ENCODE measurements at regions not wholly inside any gene's neighbourhood (a gene's known extent, or its start where the extent isn't known, plus 50 kb on each side); places are given as distances from the start of the nearest gene placed in this dataset.
"Not testable (repeated sequence)": the region's sequence is repeated elsewhere in the genome, so short reads cannot be mapped to it uniquely, and the experiment has no call there.

DNA sequence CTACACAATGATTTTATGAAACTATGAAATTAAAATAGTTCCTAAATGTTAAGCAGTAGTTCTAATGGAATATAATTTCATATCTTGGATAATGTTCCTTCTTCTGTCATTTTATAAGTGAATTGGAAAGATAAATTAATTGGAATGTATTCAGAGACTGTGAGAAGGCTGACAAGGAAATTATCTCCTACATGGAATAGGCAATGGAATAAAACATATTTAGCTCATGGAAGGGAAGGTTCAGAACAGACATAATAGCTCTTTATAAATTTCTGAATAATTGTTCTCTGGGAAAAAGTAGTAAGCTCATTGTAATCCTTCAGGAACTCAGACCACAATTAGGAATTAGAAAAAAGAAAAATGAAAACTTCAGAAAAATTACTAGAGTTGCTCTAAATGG, 1172.3 kb upstream of the SORCS1 start:
- no peak for DNase-seq (ENCODE audit: low spot score)

DNA sequence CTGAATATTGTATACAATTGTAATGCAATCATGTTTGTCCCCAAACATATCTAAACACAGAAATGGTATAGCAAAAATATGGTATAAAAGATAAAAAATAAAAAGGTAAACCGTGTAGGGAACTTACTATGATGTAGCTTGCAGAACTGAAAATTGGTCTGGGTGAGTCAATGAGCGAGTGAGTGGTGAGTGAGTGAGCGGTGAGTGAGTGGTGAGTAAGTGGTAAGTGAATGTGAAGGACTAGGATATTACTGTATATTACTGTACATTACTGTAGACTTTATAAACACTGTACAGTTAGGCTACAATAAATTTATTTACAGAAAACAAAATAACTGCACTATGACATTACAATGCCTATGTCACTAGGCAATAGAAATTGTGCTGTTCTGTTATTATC, 1163.2 kb upstream of the SORCS1 start:
- no peak for DNase-seq (ENCODE audit: low spot score)

DNA sequence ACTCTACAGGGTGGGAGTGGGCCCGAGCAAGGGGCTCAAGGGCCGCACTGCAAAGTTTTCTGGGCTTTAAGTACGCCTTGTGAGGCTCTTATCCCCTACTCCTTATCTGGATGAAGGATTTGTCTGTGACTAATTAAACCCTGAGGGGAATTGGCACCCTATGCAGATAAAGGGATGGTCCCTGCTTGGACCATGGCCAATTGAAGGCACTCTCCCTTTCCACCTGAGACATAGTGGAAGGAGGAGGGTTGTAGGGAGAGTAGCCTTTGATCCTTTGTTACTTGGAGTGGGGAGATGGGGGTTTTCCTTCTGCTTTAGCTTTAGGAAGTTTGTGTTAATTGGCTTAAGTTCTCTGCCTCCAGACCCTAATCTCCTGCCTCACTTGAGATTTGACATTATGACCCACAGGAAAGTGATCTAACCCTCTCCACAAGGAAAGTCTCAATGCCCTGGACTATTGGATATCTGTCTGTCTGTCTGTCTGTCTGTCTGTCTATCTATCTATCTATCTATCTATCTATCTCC, 1158.8 kb upstream of the SORCS1 start:
- DNase-seq (ENCODE audit: low spot score) = no peak

DNA sequence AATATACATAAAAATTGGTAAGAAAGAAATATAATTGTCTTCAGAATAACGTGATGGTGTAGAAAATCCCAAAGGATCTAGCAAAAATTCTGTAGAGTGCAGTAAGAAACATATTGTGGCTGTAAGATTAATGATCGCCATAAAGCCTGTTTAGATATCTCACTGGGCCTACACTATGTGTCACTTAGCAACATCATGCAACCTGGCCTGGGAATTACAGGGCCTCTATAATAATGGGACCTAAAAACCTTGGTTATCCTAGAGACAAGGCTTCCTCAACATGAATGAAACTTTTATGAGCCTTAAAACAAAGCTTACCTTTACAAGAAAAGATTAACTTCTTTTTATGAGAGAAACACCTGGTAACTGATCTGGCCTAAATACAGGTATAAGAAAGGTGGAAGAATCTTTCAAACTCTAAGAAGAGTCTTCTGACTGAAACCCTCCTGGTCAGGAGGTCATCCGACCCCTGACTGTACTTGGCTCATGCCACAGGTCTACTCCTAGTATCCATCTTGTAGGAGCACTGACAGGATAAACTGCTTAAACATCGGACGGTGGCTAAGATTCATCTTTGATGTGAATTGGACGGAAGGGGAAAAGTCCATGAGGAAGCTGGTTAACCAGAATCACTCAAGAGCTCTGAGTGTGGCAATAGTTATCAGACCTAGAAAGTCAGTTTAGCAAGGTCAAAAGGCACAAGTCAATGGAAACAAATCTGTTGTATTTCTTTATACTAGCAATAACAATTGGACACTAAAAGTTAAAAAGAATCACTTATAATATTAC, 1155.1 kb upstream of the SORCS1 start:
- DNase-seq (ENCODE audit: low spot score) = no peak

DNA sequence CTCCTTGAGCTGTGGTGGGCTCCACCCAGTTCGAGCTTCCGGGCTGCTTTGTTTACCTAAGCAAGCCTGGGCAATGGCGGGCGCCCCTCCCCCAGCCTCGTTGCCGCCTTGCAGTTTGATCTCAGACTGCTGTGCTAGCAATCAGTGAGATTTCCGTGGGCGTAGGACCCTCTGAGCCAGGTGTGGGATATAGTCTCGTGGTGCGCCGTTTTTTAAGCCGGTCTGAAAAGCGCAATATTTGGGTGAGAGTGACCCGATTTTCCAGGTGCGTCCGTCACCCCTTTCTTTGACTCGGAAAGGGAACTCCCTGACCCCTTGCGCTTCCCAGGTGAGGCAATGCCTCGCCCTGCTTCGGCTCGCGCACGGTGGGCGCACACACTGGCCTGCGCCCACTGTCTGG, 1151.1 kb upstream of the SORCS1 start:
- not testable (repeated sequence) for DNase-seq (ENCODE audit: low spot score)

DNA sequence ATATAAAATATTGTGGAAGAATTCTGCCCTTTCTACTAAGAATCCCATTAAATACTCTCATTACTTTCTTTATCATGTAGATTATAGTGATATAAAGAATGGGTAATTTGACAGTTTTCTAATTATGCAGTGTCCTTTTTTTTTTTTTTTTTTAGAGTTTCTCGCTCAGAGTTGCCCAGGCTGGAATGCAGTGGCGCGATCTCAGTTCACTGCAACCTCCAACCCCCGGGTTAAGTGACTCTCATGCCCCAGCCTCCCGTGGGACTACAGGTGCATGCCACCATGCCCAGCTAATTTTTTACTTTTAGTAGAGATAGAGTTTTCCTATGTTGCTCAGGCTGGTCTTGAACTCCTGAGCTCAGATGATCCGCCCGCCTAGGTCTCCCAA, 1143.4 kb upstream of the SORCS1 start:
- DNase-seq (ENCODE audit: low spot score) = no peak

DNA sequence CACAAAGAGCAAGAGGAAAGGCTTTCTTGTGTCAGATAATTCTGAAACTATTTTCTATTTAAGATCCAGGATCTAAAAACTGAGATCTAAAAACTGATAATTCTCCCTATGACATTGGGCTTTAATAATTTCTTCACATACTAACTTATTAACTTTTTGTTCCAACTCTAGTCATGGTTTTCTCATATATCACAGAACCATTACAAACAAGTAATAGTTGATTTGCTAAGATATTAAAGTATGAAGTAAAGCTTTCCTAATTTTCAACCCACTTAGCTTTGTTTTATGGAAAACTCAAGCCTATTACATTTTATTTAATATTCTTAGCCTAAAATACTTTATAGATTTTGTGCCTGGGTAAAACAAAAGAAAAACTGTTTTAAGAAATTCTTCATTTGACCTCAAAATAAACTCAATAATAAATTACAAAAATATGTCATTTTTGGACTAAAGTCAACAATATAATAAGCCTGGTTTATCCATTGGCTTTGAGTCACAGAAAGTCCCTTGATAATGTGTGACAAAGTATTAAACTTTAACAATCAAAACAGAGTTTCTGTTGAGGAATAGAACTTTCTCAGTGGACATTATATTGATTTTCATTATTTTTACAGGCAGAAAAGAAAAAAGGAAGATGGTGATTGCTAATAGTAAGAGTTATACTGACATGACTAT, 1142.9 kb upstream of the SORCS1 start:
- no peak for DNase-seq (ENCODE audit: low spot score)

DNA sequence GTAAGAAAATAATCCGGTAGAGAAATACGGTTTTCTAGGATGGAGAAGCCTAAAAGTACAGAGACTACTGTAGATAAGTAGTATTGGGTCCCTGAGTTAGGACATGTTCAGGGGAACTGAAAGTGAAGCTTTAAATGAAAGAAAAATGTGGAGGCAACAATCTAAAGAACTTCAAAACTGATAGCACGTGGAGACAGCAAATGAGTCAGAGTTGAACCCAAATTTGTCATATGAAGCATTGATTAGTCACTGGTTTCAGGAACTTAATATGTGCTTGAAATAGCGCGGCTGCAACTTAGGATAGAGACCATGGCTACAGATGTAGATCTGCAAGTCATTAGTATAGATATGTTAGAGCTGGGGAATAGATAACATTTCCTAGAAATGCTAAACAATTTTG, 1138.6 kb upstream of the SORCS1 start:
- no peak for DNase-seq (ENCODE audit: low spot score)

DNA sequence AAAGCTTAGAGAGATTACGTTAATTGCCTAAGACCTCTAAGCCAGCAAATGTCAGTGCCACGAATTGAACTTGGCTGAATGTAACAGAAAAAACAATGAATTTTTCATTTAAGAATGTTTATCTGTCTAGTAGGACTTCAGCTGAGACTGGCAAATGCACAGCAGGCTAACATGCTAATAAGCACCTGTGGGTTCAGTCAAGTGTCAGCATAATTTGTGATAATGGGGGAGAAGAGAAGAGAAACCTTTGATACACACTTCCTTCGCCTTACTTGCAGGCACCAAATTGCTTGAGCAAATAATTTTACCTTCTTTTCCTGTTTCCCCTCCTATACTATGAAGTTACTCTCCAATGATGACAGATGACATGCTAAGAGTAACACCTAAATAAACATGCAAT, 1136.5 kb upstream of the SORCS1 start:
- no peak for DNase-seq (ENCODE audit: low spot score)

DNA sequence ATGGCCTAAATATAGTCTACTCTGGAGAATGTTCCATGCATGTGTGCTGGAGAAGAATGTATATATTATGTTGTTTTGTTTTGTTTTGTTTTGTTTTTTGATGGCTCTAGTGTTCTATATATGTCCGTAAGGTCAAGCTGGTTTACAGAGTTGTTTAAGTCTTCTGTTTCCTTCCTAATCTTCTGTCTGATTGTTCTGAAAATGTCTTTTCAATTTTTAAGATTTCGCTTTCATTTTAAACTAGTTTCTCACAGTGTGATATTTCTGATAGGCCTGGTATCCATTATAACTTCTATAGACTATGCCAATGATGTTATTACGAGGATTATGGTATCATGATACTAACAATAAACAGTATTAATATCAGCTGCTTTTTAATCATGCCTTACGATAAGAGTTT, 1126.3 kb upstream of the SORCS1 start:
- no peak for DNase-seq (ENCODE audit: low spot score)

DNA sequence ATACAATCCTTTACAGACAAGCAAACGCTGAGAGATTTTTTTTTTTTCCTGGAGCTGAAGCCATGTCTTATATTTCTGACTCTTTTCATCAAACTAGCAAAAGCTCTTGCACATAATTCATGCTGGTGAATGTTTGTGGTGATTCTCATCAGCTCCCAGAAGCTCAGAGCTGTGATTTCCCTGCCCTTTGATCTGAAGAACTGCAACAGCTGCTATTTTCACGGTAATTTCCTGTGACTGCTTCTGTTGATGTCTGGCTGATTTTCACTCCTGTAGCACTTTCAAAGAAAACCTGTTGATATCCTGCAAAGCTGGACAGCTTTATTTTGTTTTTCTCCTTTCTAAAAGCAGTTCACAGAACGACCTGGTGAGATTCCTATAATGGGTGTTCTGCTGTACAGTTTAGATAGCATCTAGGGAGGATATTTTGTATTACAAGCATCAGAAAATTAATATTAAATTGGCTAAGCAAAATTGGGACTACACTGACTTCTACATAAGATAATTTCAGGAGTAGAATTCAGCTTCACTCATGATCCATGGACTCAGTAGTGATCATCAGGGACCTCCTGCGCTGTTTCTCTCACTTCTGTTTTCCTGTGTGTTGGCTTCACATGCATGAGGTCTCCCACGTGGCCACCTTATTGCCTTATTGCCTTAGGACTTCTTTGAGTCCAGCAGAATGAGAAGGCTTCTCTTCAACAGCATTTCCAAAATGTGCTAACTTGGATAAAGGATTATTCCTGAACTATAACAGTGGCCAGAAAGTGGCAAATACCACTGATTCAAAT, 1111.6 kb upstream of the SORCS1 start:
- DNase-seq (ENCODE audit: low spot score) = no peak

DNA sequence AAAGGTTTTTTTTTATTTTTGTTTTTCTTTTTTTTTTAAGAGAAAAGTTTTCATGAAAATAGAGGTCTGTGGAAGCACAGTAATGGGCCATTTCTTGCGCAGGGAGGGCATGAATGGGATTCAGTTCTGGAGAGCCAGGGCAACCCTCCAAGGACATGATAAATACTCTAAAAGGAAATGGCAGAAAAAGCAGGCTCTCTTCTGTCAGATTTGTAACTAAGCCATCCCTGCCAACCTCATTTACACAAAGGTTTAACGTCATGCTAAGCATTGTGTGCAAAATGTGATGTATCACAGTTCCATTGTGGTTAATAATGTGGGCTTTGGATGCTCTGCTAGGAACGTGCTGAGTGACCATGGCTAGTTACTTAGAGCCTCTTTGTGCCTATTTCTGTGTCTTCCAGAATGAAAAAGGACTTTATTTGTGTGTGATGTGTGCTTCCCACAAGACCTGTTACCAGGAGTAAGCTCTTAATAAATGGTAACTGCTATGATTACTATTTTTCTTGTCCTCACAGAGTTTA, 1095.9 kb upstream of the SORCS1 start:
- DNase-seq (ENCODE audit: low spot score) = no peak

DNA sequence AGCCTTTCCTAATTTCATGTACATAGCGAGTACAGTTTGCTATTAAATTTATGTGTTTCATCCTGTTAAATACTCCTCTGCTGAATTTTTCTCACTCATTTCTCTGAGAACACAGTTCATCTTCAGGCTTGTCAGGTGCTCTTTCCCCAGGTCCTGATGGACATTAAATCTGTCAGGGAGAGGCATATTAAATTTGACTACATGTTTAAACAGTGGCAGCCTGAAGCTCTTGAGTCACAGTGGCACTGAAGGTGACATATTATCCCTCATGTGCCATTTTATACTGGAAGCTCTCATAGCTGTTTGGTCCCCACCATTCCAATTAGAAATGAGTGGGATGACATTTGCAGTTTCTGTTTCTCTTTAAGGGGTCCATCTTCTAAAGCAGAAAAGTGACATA, 1089.6 kb upstream of the SORCS1 start:
- DNase-seq (ENCODE audit: low spot score) = no peak

DNA sequence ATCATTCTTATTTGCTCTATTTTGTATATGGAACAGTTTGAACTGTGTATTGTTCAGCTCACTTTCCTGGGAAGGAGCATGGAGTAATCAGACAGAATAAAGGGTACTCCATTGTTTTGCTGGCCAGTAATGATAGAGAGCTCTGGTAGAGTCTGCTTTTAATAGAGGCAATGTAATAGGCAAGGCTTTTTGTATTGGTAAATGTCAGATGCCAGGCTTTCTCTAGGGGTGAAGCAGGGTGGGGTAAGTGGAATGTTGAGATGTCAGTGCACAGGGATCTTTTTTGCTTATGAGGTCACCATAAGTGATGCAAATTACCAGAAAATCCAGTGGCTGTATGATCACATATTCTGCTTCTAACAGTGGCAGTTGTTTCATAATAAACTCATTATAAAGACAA, 1088.3 kb upstream of the SORCS1 start:
- DNase-seq (ENCODE audit: low spot score) = no peak

DNA sequence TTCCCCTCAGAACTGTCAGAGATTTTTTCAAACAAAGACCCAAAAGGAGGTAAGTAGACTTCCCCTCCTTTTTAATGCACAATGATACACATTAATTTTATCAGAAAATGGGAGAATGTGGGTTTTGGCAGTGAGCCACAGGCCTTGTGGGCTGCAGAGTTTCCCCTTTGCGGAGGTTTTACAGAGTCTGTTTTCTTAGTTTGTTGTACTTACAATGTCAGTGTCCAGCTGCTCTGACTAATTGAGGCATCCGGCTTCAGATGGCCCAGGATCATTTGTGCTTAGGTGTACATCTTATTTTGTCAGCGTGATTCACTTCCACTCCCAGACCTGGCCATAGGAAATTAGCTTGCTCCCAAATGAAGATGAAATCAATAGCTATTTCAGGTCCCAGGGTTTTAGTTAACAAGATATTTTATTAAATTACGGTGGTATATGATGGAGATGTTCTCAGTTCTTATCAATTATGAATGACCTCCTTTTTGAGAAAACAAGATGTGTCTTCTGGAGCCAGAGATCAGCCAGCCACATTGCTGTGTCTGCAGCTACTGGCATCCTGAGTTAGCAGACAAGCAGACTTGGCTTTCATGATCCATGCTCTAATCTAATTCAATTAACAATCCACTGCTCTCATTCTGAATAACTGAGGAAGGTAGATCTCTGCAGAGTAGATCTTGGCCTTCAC, 1086.6 kb upstream of the SORCS1 start:
- DNase-seq (ENCODE audit: low spot score) = no peak

DNA sequence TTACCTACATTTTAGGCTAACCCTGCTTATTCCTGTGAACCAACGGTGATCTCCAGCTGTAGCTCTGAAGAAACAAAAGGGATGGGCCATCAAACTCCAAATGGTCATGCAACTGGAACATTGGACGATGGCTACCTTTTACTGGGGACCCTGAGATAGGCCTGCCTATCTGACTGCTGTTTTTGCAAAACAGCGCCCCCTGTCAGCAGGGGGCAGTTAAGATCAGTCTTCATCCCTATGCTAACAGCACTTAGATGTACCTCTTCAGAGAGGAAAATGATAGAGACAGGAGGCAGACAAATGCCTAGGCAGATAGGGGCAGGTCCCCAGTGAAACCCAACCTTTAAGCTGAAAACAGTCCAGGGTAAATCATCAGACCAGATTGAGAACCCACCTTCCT, 1085.4 kb upstream of the SORCS1 start:
- DNase-seq (ENCODE audit: low spot score) = no peak

DNA sequence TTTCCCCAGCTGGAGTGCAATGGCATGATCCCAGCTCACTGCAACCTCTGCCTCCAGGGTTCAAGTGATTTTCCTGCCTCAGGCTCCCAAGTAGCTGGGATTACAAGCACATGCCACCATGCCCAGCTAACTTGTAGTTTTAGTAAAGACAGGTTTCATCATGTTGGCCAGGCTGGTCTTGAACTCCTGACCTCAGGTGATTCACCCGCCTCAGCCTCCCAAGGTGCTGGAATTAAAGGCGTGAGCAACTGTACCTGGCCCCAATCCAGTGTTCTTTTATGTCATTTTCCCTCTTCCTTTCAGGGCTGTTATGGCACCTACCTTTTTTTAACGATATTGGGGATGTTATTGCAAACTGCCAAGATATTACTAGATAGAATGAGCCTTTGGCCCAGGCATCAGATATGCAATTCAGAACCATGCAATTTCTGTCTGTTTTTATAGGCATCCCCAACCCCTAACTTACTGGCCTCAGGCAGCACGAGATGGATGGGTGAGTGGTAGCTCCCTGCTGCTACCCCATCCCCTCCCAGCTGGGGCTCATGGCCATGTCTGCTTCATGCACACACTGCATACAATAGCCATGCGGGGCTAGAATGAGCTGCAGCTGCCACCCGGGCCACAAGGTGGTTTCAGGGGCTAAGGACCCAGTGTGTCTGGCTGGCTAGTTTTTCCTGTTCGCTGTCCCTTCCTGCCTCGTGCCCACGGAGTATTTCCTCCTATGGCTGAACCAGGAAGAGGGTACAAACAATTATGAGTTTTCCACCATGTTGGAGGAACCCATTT, 1080.1 kb upstream of the SORCS1 start:
- DNase-seq (ENCODE audit: low spot score) = no peak

DNA sequence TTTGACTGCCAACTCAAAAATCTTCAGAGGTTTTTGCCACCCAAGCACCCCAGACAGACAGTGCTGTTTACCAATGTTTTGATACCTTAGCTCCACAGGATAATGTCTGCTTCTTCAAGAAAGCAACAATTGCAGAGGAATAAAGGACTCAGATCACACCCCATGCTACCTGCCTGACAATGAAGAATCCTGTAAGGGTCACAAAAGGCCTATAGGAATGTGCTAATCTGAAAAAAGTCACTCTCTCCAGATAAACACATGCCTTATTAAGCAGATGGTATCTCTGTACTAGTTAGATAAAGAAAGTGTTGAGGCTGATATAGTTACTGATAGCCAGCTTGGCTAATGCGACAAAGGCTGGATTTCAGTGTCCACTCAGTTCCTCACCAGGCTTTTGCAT, 1076.7 kb upstream of the SORCS1 start:
- no peak for DNase-seq (ENCODE audit: low spot score)

DNA sequence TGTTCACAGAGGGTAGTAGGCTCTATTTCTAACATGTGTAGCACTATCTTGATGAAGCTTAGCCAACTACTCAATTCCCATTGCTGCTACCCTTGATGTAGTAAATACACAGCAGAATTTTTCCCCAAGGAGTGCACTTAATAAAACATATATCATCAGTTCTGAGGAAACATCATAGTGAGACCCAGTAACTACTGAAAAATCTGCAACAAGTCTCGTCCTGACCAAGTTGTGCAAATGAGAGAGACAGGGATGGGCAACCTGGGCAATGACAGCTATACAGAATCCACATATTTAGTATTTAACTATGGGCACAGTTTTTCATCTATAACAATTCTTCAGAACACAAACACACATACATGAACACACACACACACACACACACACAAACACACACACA, 1073.8 kb upstream of the SORCS1 start:
- DNase-seq (ENCODE audit: low spot score) = no peak

DNA sequence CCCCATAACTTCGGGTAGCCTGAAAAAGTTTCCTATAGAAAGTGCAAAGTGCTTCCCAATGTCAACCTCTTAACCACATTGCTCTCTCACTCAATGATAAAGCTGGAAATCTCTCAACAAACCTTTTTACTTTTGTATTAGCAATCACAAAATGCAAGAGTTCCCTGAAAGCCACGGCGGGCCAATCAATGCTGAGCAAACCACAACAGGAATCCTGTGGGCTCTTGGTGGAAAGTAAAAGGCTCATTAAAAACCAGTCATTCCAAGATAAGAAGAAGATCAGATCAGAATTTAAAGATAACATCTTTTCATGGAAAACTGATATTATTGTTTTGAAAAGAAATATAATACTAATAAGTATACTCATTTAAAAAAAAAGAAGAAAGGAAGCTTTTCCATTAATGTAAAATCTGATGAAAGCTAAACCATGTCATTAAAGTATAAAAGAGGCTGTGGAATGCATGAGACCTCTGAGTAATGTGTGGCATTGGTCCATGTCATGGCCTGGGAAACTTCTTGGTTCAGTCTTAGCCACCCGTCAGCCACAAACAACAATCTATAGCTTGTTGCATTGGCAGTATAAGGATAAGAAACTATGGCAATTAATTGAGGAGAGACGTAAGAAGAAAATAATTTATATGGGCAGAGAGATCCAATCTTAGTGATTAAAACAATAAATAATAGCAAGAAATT, 1066.1 kb upstream of the SORCS1 start:
- no peak for DNase-seq (ENCODE audit: low spot score)

DNA sequence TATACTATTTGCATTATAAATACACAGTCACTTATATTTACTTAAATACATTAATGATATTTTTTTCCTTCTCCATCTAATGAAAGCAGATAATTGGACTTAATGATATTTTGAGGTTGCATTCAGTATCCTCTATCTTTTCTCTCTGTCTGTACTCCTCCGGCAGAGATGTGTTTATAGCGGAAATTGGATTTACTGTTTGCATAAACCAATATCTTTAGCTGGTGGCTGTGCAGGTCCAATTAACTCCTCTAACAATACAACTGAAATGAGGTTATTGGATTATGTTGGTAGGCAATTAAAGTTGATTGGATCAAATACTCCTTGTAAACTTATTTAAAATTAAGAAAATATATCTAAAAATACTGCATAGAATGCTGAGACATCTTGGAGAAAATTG, 1044.2 kb upstream of the SORCS1 start:
- no peak for DNase-seq (ENCODE audit: low spot score)
